ENCODE measurements at regions not wholly inside any gene's neighbourhood (a gene's known extent, or its start where the extent isn't known, plus 50 kb on each side); places are given as distances from the start of the nearest gene placed in this dataset.

DNA sequence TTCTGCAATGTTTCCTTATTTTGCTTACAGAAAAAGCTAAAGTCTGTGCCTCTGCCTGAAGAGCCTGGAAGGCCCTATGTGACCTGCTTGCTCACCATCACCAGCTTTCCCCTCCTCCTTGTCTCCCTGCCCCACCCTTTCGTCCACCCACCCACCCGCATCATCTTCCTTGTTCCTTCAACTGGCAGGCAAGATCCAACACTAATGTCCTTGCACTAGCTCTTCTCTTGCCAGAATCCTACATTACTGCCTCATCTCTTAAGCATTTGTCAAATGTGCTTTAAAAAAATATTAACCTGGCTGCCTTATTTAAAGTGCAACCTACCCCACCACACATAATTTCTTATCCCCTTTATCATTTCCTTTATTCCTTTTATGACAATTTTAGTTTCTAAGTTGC lies 165.1 kb upstream of the PPP3CA start:
- no peaks in the 10 kb centered on the region for H3K9me3 ChIP-seq
- no peak overlapping the region for H3K27ac ChIP-seq
- no peaks in the 10 kb centered on the region for H3K27me3 ChIP-seq
- no peak overlapping the region for H3K4me3 ChIP-seq
- no peaks in the 10 kb centered on the region for H3K4me1 ChIP-seq
- intact Hi-C loops (cut with DNase I), result no loop called here
- no peak for TF ChIP-seq POLR2A (IDR thresholded peaks at IDR 0.05)
- no peak for TF ChIP-seq POLR2AphosphoS5 (IDR thresholded peaks at IDR 0.05; ENCODE audit: insufficient read depth in 1 of 2, low read depth in 1 of 2)
- TF ChIP-seq, protein P1, sequence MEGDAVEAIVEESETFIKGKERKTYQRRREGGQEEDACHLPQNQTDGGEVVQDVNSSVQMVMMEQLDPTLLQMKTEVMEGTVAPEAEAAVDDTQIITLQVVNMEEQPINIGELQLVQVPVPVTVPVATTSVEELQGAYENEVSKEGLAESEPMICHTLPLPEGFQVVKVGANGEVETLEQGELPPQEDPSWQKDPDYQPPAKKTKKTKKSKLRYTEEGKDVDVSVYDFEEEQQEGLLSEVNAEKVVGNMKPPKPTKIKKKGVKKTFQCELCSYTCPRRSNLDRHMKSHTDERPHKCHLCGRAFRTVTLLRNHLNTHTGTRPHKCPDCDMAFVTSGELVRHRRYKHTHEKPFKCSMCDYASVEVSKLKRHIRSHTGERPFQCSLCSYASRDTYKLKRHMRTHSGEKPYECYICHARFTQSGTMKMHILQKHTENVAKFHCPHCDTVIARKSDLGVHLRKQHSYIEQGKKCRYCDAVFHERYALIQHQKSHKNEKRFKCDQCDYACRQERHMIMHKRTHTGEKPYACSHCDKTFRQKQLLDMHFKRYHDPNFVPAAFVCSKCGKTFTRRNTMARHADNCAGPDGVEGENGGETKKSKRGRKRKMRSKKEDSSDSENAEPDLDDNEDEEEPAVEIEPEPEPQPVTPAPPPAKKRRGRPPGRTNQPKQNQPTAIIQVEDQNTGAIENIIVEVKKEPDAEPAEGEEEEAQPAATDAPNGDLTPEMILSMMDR (IDR thresholded peaks at IDR 0.05), result no peak
- no peak for DNase-seq (ENCODE audit: extremely low spot score in 2 of 2)
- H3K36me3 ChIP-seq, result no peaks in the 10 kb centered on the region

DNA sequence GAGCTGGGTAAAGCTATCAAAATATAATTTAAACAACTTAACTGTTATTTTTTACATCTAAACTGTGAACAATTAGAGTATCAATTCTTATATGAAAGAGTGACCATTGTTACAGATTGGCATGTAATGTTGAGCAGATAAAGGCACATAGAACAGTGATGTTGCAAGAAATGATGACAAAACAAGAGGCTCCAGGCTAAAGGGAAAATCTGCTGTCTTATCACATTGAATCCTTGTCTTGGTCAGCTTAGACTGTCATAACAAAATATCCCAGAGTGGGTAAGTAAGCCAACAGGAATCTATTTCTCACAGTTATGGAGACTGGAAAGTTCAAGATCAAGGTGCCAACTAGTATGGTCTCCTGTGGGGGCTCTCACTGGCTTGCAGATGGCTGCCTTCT lies 154.1 kb upstream of the PPP3CA start:
- Histone ChIP-seq H3K27me3 (no peaks in the 10 kb centered on the region), H3K36me3 (no peaks in the 10 kb centered on the region), H3K4me3 (no peak overlapping the region), H3K4me1 (no peaks in the 10 kb centered on the region), H3K9me3 (no peaks in the 10 kb centered on the region), H3K27ac (no peak overlapping the region)
- no peak for DNase-seq (ENCODE audit: extremely low spot score in 2 of 2)
- intact Hi-C loops (cut with DNase I), result no loop called here
- TF ChIP-seq POLR2A (IDR thresholded peaks at IDR 0.05), result no peak
- TF ChIP-seq, protein P1 (IDR thresholded peaks at IDR 0.05), result no peak
- TF ChIP-seq POLR2AphosphoS5 (IDR thresholded peaks at IDR 0.05; ENCODE audit: insufficient read depth in 1 of 2, low read depth in 1 of 2), result no peak

DNA sequence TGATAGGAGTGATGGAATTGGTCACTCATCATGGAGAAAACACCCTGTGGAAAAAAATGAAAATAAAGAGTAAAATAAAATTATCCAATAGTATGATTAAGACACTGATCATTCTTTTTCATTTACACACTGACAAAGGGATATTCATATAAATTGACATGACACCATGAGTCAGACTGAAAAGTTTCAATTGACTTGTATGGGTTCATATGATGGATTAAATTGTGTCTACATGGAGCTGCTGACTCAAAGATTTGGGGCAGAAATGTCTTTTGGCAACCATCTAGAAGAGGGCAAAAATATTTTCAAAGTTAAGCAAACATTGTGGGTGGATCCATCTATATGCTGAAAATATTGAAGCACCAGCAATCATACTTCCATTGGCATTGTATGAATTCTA lies 153.4 kb upstream of the PPP3CA start:
- Histone ChIP-seq H3K4me3 (no peak overlapping the region), H3K9me3 (no peaks in the 10 kb centered on the region), H3K36me3 (no peaks in the 10 kb centered on the region), H3K27me3 (no peaks in the 10 kb centered on the region), H3K4me1 (no peaks in the 10 kb centered on the region), H3K27ac (no peak overlapping the region)
- TF ChIP-seq POLR2A (IDR thresholded peaks at IDR 0.05) (no peak), POLR2AphosphoS5 (IDR thresholded peaks at IDR 0.05; ENCODE audit: insufficient read depth in 1 of 2, low read depth in 1 of 2) (no peak)
- TF ChIP-seq, protein P1 (IDR thresholded peaks at IDR 0.05), result no peak
- no peak for DNase-seq (ENCODE audit: extremely low spot score in 2 of 2)
- intact Hi-C loops (cut with DNase I), result no loop called here

DNA sequence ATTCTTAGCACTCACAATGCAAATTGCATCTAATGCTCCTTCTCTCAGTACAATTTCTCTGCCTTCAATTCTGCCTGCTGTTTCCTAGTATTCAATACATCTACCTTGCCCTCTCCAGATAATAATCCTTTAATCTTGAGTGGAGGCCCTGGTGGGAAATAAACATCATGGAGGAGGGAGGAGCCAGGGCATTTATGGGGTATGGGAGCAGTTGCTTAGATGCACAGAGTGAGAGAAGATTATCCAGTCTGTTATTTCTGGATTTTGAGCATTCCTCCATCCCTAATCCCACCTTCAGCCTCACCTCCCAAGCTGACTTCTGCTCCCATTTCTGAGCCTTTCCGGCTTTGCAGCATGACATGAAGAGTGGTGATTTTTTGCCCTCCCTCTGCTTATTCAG lies 127.9 kb upstream of the PPP3CA start:
- Histone ChIP-seq H3K36me3 (no peaks in the 10 kb centered on the region), H3K4me3 (no peak overlapping the region), H3K4me1 (peaks cover 4% of the 10 kb centered on the region), H3K9me3 (no peaks in the 10 kb centered on the region), H3K27ac (no peak overlapping the region), H3K27me3 (no peaks in the 10 kb centered on the region)
- TF ChIP-seq POLR2A (IDR thresholded peaks at IDR 0.05) (no peak), POLR2AphosphoS5 (IDR thresholded peaks at IDR 0.05; ENCODE audit: insufficient read depth in 1 of 2, low read depth in 1 of 2) (no peak)
- TF ChIP-seq, protein P1 (IDR thresholded peaks at IDR 0.05), result no peak
- no peak for DNase-seq (ENCODE audit: extremely low spot score in 2 of 2)
- intact Hi-C loops (cut with DNase I), result no loop called here

DNA sequence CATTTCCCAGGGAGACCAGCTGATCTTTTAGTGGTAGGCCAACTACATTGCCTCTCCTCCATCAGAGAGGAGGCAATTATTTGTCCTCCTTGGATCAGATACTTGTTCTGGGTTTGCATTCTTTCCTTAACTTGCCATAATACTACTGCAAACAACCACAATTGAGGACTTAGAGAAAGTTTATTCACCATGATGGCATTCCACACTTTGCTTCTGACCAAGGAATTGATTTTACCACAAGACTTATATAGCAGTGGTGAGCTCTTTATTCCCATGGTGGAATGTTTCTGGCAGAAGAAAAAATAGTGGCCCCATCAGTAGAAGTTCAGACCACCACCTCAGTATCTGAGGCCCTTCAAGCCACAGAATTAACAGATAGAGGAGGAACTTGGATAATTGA lies 123.9 kb upstream of the PPP3CA start:
- H3K36me3 ChIP-seq, result no peaks in the 10 kb centered on the region
- H3K9me3 ChIP-seq, result no peaks in the 10 kb centered on the region
- intact Hi-C loops (cut with DNase I), result no loop called here
- no peaks in the 10 kb centered on the region for H3K27me3 ChIP-seq
- no peak overlapping the region for H3K27ac ChIP-seq
- TF ChIP-seq POLR2A (IDR thresholded peaks at IDR 0.05) (no peak), POLR2AphosphoS5 (IDR thresholded peaks at IDR 0.05; ENCODE audit: insufficient read depth in 1 of 2, low read depth in 1 of 2) (no peak)
- H3K4me3 ChIP-seq, result no peak overlapping the region
- peaks cover 4% of the 10 kb centered on the region for H3K4me1 ChIP-seq
- no peak for DNase-seq (ENCODE audit: extremely low spot score in 2 of 2)

DNA sequence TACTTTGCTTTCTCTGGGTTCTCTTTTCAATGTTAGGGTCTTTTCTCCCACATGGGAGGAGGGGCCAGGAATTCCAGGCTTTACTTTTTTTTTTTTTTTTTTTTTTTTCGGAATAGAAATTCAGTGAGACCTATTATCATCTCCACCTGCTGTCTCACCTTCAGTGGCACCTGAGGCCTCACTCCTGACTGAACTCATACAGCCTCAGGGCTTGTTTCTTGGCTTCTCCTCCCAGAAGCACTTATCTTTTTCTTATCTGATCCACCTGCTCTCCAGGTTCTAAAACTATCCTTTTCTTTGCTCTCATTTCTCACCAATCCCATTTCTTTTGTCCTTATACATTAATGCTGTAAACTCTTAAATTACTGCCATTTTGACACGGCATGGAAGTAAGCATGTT lies 117.3 kb upstream of the PPP3CA start:
- H3K36me3 ChIP-seq, result no peaks in the 10 kb centered on the region
- no peak overlapping the region for H3K27ac ChIP-seq
- DNase-seq (ENCODE audit: extremely low spot score in 2 of 2), result no peak
- intact Hi-C loops (cut with DNase I), result no loop called here
- no peaks in the 10 kb centered on the region for H3K4me1 ChIP-seq
- H3K9me3 ChIP-seq, result no peaks in the 10 kb centered on the region
- TF ChIP-seq, protein P1 (IDR thresholded peaks at IDR 0.05), result no peak
- no peaks in the 10 kb centered on the region for H3K27me3 ChIP-seq
- H3K4me3 ChIP-seq, result no peak overlapping the region

Measured in vagina (tissue), 2 donors.